Transverse colon (tissue), 4 donors: ENCODE measurements at regions not wholly inside any gene's neighbourhood (a gene's known extent, or its start where the extent isn't known, plus 50 kb on each side); places are given as distances from the start of the nearest gene placed in this dataset.
"Not testable (repeated sequence)": the region's sequence is repeated elsewhere in the genome, so short reads cannot be mapped to it uniquely, and the experiment has no call there.

Source experiments
- DNase-seq: peaks from one replicate; pipeline ENCODE4 v3.0.0-alpha.2; 2019
- H3K27ac ChIP-seq, 4 donors: fragments of 200-600 bp; sonication (generic); 2 replicates each; pipeline ENCODE4 v1.5.1; 2016 to 2018; ENCODE audit warnings: inconsistent platforms in 4 of 4
- H3K27me3 ChIP-seq: fragments of 200-600 bp; sonication (generic); 2 replicates; pipeline ENCODE4 v1.5.1; 2017; ENCODE audit warnings: inconsistent platforms
- H3K36me3 ChIP-seq, 4 donors: fragments of 200-600 bp; sonication (generic); 2 replicates each; pipeline ENCODE4 v1.5.1; 2017 to 2019; ENCODE audit warnings: inconsistent platforms in 4 of 4
- H3K4me1 ChIP-seq, 4 donors: fragments of 200-600 bp; sonication (generic); 2 replicates each; pipeline ENCODE4 v1.5.1; 2017 to 2020; ENCODE audit warnings: inconsistent platforms in 4 of 4
- H3K4me3 ChIP-seq, 4 donors: fragments of 200-600 bp; sonication (generic); 1 replicate in 1 of 4; 2 replicates in 3 of 4; pipeline versions ENCODE4 v1.5.1 to v1.6.1; 2017 to 2019; ENCODE audit warnings: inconsistent platforms in 4 of 4
- H3K9me3 ChIP-seq, 2 donors: fragments of 200-600 bp; sonication (generic); 2 replicates each; pipeline ENCODE4 v1.5.1; 2017 to 2019; ENCODE audit warnings: inconsistent platforms in 2 of 2
- CTCF ChIP-seq, 5 experiments: fragments of 200-600 bp in 3 of 5; fragments of 450-650 bp in 2 of 5; sonication (generic) in 3 of 5; IDR thresholded peaks; 1 replicate in 2 of 5; 2 replicates in 3 of 5; pipeline ENCODE4 v1.5.1; 2016 to 2017; ENCODE audit warnings: antibody characterized with exemption in 5 of 5, inconsistent platforms in 3 of 5, mild to moderate bottlenecking in 2 of 5, moderate library complexity in 1 of 5
- EP300 ChIP-seq: sonication (generic); formaldehyde crosslinking; IDR thresholded peaks from one replicate; pipeline ENCODE4 v1.6.1; 2017; ENCODE audit warnings: antibody characterized with exemption, low read depth
- POLR2A ChIP-seq: fragments of 450-650 bp; IDR thresholded peaks from one replicate; pipeline ENCODE4 v1.6.1; 2016; ENCODE audit warnings: antibody characterized with exemption, mild to moderate bottlenecking, moderate library complexity
- POLR2AphosphoS5 ChIP-seq, 3 donors: sonication (generic); formaldehyde crosslinking; IDR thresholded peaks; one replicate each; pipeline ENCODE4 v1.6.1; 2016; ENCODE audit warnings: antibody characterized with exemption in 3 of 3
- WGBS, 2 donors: methylation state at CpG; one replicate each; pipeline ENCODE4 v1.1.5; 2018; ENCODE audit warnings: low coverage in 1 of 2; 5-methylcytosine and 5-hydroxymethylcytosine counted together
- in situ Hi-C, 4 donors: fragments of 200-750 bp; cut with MboI; loops; one replicate each; pipeline versions ENCODE4 v1.15.0 to v1.15.1; 2017; ENCODE audit warnings: low sequenced_read_pairs in 3 of 4, low pct_ligation_motif_present in 1 of 4, low pct_unique_long_range_greater_than_20kb in 1 of 4
- intact Hi-C: fragments of 100-400 bp; cut with DNase I; formaldehyde crosslinking; loops from one replicate; pipeline ENCODE4 v1.15.1; 2023; ENCODE audit warnings: low total_unique reads

- TF ChIP-seq POLR2A (no peak), CTCF (IDR thresholded peaks at IDR 0.05) (no peak), EP300 (no peak), POLR2AphosphoS5 (IDR thresholded peaks at IDR 0.05) (no peak)
- Histone ChIP-seq H3K27me3 (no peaks in the 10 kb centered on the region), H3K36me3 (no peaks in the 10 kb centered on the region), H3K4me3 (no peak overlapping the region), H3K27ac (no peak overlapping the region), H3K4me1 (peaks cover 0 to 15% (median 2%) of the 10 kb centered on the region in 4 donors), H3K9me3 (no peaks in the 10 kb centered on the region)
- no peak for DNase-seq
- WGBS, 2 donors: 97 to 100% methylated on average over 2 of the region's 2 CpGs
- in situ Hi-C loops: no loop called here
- intact Hi-C loops: no loop called here
These were observed 145.2 kb downstream of the ADSS2 start for GRCh38 chr1:244306544-244306943.

- H3K4me3 ChIP-seq, intact Hi-C loops, DNase-seq, H3K9me3 ChIP-seq, in situ Hi-C loops, H3K27ac ChIP-seq, H3K27me3 ChIP-seq, H3K36me3 ChIP-seq, H3K4me1 ChIP-seq: not testable (repeated sequence)
- 20 to 81% methylated on average over 1 to 4 of the region's 4 CpGs for WGBS, 2 donors
These were observed 142.5 kb downstream of the ADSS2 start for GRCh38 chr1:244309191-244309590.

- intact Hi-C loops: no loop called here
- Histone ChIP-seq H3K27ac (no peak overlapping the region), H3K4me1 (no peaks in the 10 kb centered on the region), H3K4me3 (no peak overlapping the region), H3K9me3 (no peaks in the 10 kb centered on the region), H3K36me3 (no peaks in the 10 kb centered on the region), H3K27me3 (no peaks in the 10 kb centered on the region)
- WGBS, 2 donors: 89% methylated on average over 18 of the region's 18 CpGs; no CpG with 5 or more reads in 1 of the 2 donors
- TF ChIP-seq POLR2A (no peak), EP300 (no peak), POLR2AphosphoS5 (IDR thresholded peaks at IDR 0.05) (no peak), CTCF (IDR thresholded peaks at IDR 0.05) (no peak)
- DNase-seq: no peak
- in situ Hi-C loops: loop anchor here in 1 of 4 donors (10.0 kb wide), 1 partner anchor 143 kb away; the partner anchor contains the start of gene ADSS2
These were observed 139.8 kb downstream of the ADSS2 start for GRCh38 chr1:244311784-244312532.

GRCh38 chr1:244313346-244313745 lies 138.4 kb downstream of the ADSS2 start:
- no peaks in the 10 kb centered on the region for H3K4me1 ChIP-seq
- in situ Hi-C loops (loop anchor here in 1 of 4 donors (10.0 kb wide), 1 partner anchor 141 kb away; the partner anchor contains the start of gene ADSS2), intact Hi-C loops (no loop called here)
- H3K9me3 ChIP-seq: no peaks in the 10 kb centered on the region
- no peak overlapping the region for H3K4me3 ChIP-seq
- no peak overlapping the region for H3K27ac ChIP-seq
- no peak for DNase-seq
- H3K36me3 ChIP-seq: no peaks in the 10 kb centered on the region
- TF ChIP-seq EP300 (no peak), CTCF (IDR thresholded peaks at IDR 0.05) (no peak), POLR2AphosphoS5 (IDR thresholded peaks at IDR 0.05) (no peak), POLR2A (no peak)
- WGBS, 2 donors: 80 to 92% methylated on average over 5 to 9 of the region's 9 CpGs
- H3K27me3 ChIP-seq: no peaks in the 10 kb centered on the region
